Muscle layer of duodenum (tissue), 2 donors: ENCODE measurements at regions not wholly inside any gene's neighbourhood (a gene's known extent, or its start where the extent isn't known, plus 50 kb on each side); places are given as distances from the start of the nearest gene placed in this dataset.
"Not testable (repeated sequence)": the region's sequence is repeated elsewhere in the genome, so short reads cannot be mapped to it uniquely, and the experiment has no call there.

Experiments used
- H3K27ac ChIP-seq: one replicate; pipeline ENCODE4 v1.7.0; 2013; ENCODE audit warnings: mild to moderate bottlenecking, low read length
- H3K27me3 ChIP-seq: one replicate; pipeline ENCODE4 v1.7.0; 2013; ENCODE audit warnings: low read depth, mild to moderate bottlenecking, control low read depth, low read length
- H3K36me3 ChIP-seq, 2 donors: one replicate each; pipeline ENCODE4 v1.7.0; 2013; ENCODE audit warnings: low read length in 2 of 2, control low read depth in 1 of 2, mild to moderate bottlenecking in 1 of 2; ENCODE audit not compliant: insufficient read depth in 2 of 2, control insufficient read depth in 1 of 2
- H3K4me1 ChIP-seq, 2 donors: one replicate each; pipeline ENCODE4 v1.7.0; 2013; ENCODE audit warnings: low read length in 2 of 2, mild to moderate bottlenecking in 2 of 2, control low read depth in 1 of 2, moderate library complexity in 1 of 2; ENCODE audit not compliant: insufficient read depth in 2 of 2, control insufficient read depth in 1 of 2
- H3K4me3 ChIP-seq, 2 donors: one replicate each; pipeline ENCODE4 v1.7.0; 2013; ENCODE audit warnings: low read length in 2 of 2, low read depth in 1 of 2, mild to moderate bottlenecking in 1 of 2
- H3K9me3 ChIP-seq, 2 donors: one replicate each; pipeline ENCODE4 v1.7.0; 2013; ENCODE audit warnings: low read length in 2 of 2, control low read depth in 1 of 2, mild to moderate bottlenecking in 1 of 2; ENCODE audit not compliant: control insufficient read depth in 1 of 2
- donor health status: healthy.

DNA sequence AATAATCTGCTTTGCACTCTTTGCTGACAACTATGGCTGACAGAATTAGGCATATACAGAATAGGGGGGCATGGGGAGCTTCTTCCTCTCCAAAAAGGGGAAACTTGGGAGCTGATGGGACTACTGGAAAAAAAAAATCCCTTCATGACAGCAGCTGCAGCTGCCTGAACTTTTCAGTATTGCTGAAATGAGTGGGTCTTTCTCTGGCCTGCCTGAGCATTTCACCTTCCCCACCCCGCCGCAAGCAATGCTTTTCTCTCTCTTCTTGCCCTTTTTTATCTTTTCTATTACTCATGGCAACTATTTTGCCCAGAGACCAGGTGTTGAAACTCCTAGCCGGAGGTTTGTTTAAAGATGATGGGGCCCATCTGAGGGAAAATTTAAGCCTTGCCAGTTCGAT, 244.9 kb downstream of the SEMA3D start:
- no peak overlapping the region for H3K27ac ChIP-seq
- no peaks in the 10 kb centered on the region for H3K36me3 ChIP-seq
- H3K4me3 ChIP-seq: no peak overlapping the region
- no peaks in the 10 kb centered on the region for H3K4me1 ChIP-seq
- no peaks in the 10 kb centered on the region for H3K27me3 ChIP-seq
- H3K9me3 ChIP-seq: peaks cover 0 to 2% of the 10 kb centered on the region in 2 donors

DNA sequence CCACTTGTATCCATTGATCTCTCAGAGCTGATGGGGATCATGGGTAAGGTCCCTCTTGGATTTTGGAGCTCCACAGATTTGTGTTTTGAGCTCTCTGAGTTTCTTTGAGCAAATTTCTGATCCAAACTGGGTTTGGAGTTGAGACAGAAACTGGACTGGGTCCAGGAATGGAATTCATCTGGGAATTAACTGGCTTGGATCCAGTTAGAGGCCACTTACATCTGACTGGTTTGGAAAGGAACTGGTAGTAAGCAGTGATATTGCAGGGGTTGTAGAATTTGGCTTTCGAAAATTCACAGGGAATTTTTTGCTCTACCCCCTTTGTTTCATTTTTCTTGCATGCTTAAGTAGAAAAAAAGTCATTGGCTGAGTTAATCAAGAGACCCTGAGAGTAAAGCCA, 245.6 kb downstream of the SEMA3D start:
- Histone ChIP-seq H3K4me1 (no peaks in the 10 kb centered on the region), H3K9me3 (peaks cover 0 to 2% of the 10 kb centered on the region in 2 donors), H3K27ac (no peak overlapping the region), H3K36me3 (no peaks in the 10 kb centered on the region), H3K27me3 (no peaks in the 10 kb centered on the region), H3K4me3 (no peak overlapping the region)

DNA sequence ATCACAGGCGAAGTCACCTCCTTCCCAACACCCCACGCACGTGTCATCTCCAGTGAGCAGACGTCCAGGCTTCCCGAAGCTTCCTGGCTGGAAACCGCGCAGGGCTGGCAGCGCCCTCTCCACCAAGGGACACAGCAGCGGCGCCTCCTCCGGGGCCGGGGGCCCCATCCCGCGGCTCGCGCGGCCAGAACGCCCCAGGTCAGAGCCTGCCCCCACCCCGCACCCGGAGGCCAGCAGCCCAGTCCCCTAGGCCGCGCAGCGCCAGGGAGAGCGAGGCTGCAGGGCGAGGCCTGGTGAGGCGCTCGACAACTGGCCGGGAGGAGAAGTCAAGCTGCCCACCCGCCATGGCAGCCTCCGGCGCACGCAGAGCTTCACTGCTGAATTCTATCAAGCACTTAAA, 247.0 kb downstream of the SEMA3D start:
- H3K4me3 ChIP-seq: no peak overlapping the region

DNA sequence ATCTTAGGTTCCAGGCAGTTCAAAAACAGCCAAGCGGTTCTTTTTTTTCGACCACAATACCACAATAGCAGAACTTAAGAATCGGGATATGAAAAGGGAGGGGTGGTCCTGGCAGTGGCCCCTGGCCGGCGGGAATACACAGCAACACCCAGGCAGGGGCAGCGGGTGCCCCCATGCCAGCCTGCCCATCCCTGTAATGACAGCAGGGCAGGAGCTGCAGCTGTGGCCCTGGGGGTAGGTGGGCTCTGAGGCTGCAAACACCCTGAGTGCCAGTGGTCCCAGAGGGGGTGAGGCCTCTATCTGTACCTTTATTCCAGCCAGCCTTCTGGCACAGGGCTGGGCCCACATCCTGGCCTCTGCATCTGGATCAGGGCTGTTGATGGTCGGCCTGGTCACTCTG, 247.4 kb downstream of the SEMA3D start:
- H3K27ac ChIP-seq: no peak overlapping the region
- H3K4me3 ChIP-seq: no peak overlapping the region
- H3K4me1 ChIP-seq: no peaks in the 10 kb centered on the region
- H3K9me3 ChIP-seq: peaks cover 0 to 2% of the 10 kb centered on the region in 2 donors
- H3K27me3 ChIP-seq: no peaks in the 10 kb centered on the region
- no peaks in the 10 kb centered on the region for H3K36me3 ChIP-seq

More for the DNA sequence above, 247.0 kb downstream of the SEMA3D start:
- H3K4me1 ChIP-seq: no peaks in the 10 kb centered on the region
- no peaks in the 10 kb centered on the region for H3K36me3 ChIP-seq
- no peak overlapping the region for H3K27ac ChIP-seq
- H3K27me3 ChIP-seq: no peaks in the 10 kb centered on the region
- peaks cover 0 to 2% of the 10 kb centered on the region in 2 donors for H3K9me3 ChIP-seq

DNA sequence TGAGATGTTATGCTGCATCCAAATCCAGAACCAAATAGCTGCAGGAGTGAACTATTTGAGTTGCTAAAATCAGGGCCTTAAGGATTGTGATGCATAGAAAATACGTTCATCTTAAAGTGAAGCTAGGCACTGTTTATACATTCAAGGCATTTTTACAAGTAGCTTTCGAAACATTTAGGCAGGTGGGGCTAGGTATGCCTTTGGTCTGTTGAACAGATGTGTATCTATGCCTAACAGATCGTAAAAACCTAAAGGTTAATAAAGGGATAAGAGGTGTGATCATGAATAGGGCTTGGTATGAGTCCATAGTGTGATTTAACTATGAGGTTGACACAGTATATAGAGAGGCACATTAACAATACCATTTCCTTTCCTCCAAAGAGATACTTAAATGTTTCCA, 262.5 kb downstream of the SEMA3D start:
- Histone ChIP-seq H3K4me1 (no peaks in the 10 kb centered on the region), H3K36me3 (no peaks in the 10 kb centered on the region), H3K27ac (no peak overlapping the region), H3K27me3 (no peaks in the 10 kb centered on the region), H3K4me3 (no peak overlapping the region), H3K9me3 (peaks cover 0 to 10% of the 10 kb centered on the region in 2 donors)

DNA sequence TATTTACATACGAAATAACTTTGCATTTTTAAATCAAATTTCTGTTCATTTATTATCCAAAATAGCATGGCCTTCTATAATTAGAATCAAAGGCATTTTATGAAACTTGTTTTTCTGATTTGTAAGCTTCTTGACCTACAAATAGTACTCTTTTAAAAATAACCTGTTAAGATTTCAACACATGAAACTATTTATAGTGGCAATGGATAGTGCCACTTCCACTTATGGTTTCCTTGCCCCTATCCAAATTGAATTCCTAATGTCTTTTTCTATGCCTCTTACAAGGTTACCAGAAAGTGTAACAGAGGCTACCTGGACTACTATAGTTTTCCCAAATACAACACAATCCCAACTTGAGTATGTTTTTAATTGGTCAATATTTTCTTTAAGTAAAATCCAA, 263.5 kb downstream of the SEMA3D start:
- Histone ChIP-seq H3K27me3 (no peaks in the 10 kb centered on the region), H3K4me1 (no peaks in the 10 kb centered on the region), H3K9me3 (peaks cover 0 to 11% of the 10 kb centered on the region in 2 donors), H3K36me3 (no peaks in the 10 kb centered on the region), H3K27ac (no peak overlapping the region), H3K4me3 (no peak overlapping the region)

DNA sequence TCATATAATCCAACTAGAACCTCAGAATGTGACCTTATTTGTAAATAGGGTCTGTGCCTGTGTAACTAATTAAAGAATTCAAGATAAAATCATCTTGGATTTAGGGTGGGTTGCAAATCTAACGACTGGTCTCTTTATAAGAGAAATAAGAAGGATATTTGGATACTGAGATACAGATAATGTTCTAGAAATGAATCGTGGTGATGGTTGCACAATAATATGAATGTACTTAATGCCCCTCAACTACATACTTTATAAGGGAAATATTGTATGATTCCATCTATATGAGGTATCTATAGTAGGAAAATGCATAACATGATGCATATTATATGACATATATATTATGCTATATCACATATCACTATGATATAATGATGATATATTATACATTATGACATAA, 265.7 kb downstream of the SEMA3D start:
- Histone ChIP-seq H3K4me1 (no peaks in the 10 kb centered on the region), H3K9me3 (peaks cover 0 to 11% of the 10 kb centered on the region in 2 donors), H3K27me3 (no peaks in the 10 kb centered on the region), H3K36me3 (no peaks in the 10 kb centered on the region), H3K27ac (no peak overlapping the region), H3K4me3 (no peak overlapping the region)

DNA sequence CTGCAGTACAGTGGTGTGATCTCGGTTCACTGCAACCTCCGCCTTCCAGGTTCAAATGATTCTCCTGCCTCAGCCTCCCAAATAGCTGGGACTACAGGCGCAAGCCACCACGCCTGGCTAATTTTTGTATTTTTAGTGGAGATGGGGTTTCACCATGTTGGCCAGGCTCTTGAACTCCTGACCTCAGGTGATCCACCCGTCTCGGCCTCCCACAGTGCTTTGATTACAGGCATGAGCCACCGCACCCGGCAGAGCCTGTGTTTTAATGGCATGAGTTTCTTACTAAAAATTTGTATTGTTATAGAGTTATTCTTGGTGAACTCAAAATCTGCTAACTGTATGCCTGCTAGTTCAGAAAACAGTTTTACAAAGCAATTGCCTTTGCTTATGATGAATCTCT, 269.9 kb downstream of the SEMA3D start:
- H3K9me3 ChIP-seq: peaks cover 0 to 11% of the 10 kb centered on the region in 2 donors
- not testable (repeated sequence) for H3K4me1 ChIP-seq, H3K36me3 ChIP-seq, H3K27ac ChIP-seq, H3K4me3 ChIP-seq, H3K27me3 ChIP-seq

DNA sequence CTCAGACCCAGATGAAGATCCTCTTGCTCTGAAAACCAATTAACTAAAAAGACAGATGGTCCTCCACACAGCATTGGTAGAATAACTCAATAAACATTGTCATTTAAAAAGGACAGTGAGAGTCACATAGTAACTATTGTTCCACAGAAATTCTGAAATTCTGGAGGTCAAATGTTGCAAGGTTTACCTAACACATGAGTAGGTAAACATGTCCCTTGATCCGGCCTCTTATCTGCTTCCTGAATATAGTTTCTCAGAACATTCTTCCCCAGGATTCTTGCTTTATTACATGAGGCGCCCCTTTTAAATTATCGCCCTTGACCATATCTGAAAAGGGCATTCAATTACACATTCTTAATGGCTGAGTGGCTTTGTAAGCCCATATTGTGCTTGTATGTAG, 270.7 kb downstream of the SEMA3D start:
- Histone ChIP-seq H3K4me3 (no peak overlapping the region), H3K36me3 (no peaks in the 10 kb centered on the region), H3K27me3 (no peaks in the 10 kb centered on the region), H3K9me3 (peaks cover 0 to 11% of the 10 kb centered on the region in 2 donors), H3K27ac (no peak overlapping the region), H3K4me1 (no peaks in the 10 kb centered on the region)

DNA sequence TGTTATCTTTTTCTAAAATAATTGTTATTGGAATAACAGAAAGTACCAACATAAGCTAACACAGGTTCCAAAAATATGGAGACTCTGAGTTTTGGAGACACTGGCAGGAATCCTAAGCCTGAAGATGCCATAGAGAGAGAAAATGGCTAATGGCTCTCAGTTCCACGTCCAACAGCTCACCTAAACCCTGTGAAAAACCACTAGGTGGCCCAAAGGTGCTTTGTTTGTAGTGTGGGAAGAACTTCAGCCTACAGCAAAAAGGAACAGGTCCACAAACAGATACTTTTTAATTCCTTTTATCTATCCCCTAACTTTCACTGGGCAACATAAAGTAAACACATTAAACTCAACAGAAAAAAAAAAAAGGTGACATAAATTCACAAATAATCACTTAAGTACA, 272.3 kb downstream of the SEMA3D start:
- Histone ChIP-seq H3K4me3 (no peak overlapping the region), H3K9me3 (peaks cover 0 to 4% of the 10 kb centered on the region in 2 donors), H3K4me1 (no peaks in the 10 kb centered on the region)

DNA sequence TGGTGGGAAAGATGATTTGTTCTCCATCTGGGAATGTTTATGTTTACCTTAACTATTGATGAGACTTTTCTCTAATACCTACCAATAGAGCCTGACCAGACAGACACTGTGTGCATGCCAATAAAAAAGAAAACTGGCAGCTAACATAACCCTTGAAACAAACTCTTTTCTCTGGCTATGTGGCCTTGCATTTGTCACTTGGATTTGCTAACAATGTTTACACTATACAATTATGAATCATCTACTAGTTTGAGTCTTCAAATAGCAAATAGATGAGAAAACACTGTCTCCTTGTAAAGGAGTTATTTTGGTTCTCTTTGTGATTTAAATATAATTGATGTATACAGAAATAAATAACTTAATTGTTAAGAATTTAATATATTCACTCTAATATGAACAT, 273.1 kb downstream of the SEMA3D start:
- Histone ChIP-seq H3K9me3 (no peaks in the 10 kb centered on the region), H3K36me3 (no peaks in the 10 kb centered on the region), H3K4me3 (peak overlapping the region in 1 of 2 donors; percentile 0), H3K27ac (no peak overlapping the region), H3K27me3 (no peaks in the 10 kb centered on the region), H3K4me1 (no peaks in the 10 kb centered on the region)

More for the DNA sequence above, 272.3 kb downstream of the SEMA3D start:
- no peaks in the 10 kb centered on the region for H3K36me3 ChIP-seq
- no peak overlapping the region for H3K27ac ChIP-seq
- no peaks in the 10 kb centered on the region for H3K27me3 ChIP-seq

DNA sequence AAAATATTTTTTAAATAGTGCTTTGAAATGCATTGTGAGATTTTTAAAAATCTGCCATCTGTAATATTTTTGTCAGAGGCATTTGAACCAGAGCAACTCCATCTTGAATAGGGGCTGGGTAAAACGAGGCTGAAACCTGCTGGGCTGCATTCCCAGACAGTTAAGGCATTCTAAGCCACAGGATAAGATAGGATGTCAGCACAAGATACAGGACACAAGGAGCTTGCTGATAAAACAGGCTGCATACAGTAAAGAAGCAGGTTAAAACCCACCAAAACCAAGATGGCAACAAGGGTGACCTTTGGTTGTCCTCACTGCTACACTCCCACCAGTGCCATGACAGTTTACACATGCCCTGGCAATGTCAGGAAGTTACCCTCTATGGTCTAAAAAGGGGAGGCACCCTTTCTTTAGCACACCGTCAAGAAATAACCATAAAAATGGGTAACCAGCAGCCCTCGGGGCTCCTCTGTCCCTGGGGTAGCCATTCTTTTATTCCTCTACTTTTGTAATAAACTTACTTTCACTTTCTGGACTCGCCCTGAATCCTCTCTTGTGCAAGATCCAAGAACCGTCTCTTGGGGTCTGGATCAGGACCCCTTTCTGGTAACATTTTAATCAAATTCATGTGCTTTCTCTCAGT, 273.7 kb downstream of the SEMA3D start:
- Histone ChIP-seq H3K36me3 (no peaks in the 10 kb centered on the region), H3K9me3 (no peaks in the 10 kb centered on the region), H3K27ac (no peak overlapping the region), H3K27me3 (no peaks in the 10 kb centered on the region), H3K4me3 (peak overlapping the region in 1 of 2 donors; percentile 0), H3K4me1 (peaks cover 0 to 6% of the 10 kb centered on the region in 2 donors)
